Activated T-helper 2 cell treated with anti-CD3 and anti-CD28 coated beads, Interferon-gamma antibody, Interleukin-2, Interleukin-4, amounts not matched to agents 10 μg/mL and 5 μg/mL and 100 μg/mL, durations not matched to agents 14 hours and 24 hours and 36 hours (primary cell): ENCODE measurements at regions not wholly inside any gene's neighbourhood (a gene's known extent, or its start where the extent isn't known, plus 50 kb on each side); places are given as distances from the start of the nearest gene placed in this dataset.

Source experiments
- DNase-seq: peaks from one replicate; pipeline ENCODE4 v3.0.0; 2021; ENCODE audit warnings: low spot score
- H3K27ac Mint-ChIP-seq: one replicate; pipeline ENCODE4 v1.8.0; 2021; ENCODE audit warnings: mixed read lengths
- H3K27me3 Mint-ChIP-seq: one replicate; pipeline ENCODE4 v1.8.0; 2021; ENCODE audit warnings: low read depth, mixed read lengths
- H3K36me3 Mint-ChIP-seq: one replicate; pipeline ENCODE4 v1.8.0; 2021; ENCODE audit warnings: low read depth, mixed read lengths
- H3K4me1 Mint-ChIP-seq: one replicate; pipeline ENCODE4 v1.8.0; 2021; ENCODE audit warnings: low read depth, mixed read lengths
- H3K4me3 Mint-ChIP-seq: one replicate; pipeline ENCODE4 v1.8.0; 2021; ENCODE audit warnings: low read depth, mild to moderate bottlenecking, moderate library complexity, mixed read lengths
- H3K9me3 Mint-ChIP-seq: one replicate; pipeline ENCODE4 v1.8.0; 2021; ENCODE audit warnings: mixed read lengths
- intact Hi-C: fragments of 100-400 bp; cut with micrococcal nuclease; formaldehyde crosslinking; loops from one replicate; pipeline ENCODE4 v1.15.1; 2023

- no peaks in the 10 kb centered on the region for H3K4me1 Mint-ChIP-seq
- H3K9me3 Mint-ChIP-seq, result no peaks in the 10 kb centered on the region
- H3K4me3 Mint-ChIP-seq, result no peak overlapping the region
- peaks cover 21% of the 10 kb centered on the region for H3K27me3 Mint-ChIP-seq
- H3K27ac Mint-ChIP-seq, result no peak overlapping the region
- intact Hi-C loops, result no loop called here
- no peak for DNase-seq
- H3K36me3 Mint-ChIP-seq, result no peaks in the 10 kb centered on the region
These were observed 123.2 kb upstream of the RPS6KA2 start for GRCh38 chr6:166750108-166750793.

GRCh38 chr6:166749666-166750065 lies 122.6 kb upstream of the RPS6KA2 start:
- Mint-ChIP-seq H3K36me3 (no peaks in the 10 kb centered on the region), H3K4me1 (no peaks in the 10 kb centered on the region), H3K9me3 (no peaks in the 10 kb centered on the region), H3K4me3 (no peak overlapping the region), H3K27ac (no peak overlapping the region), H3K27me3 (peaks cover 21% of the 10 kb centered on the region)
- intact Hi-C loops, result no loop called here
- DNase-seq, result no peak

GRCh38 chr6:166747644-166748595 lies 120.9 kb upstream of the RPS6KA2 start:
- H3K9me3 Mint-ChIP-seq, result no peaks in the 10 kb centered on the region
- no peak for DNase-seq
- H3K27ac Mint-ChIP-seq, result no peak overlapping the region
- H3K36me3 Mint-ChIP-seq, result no peaks in the 10 kb centered on the region
- peaks cover 15% of the 10 kb centered on the region for H3K27me3 Mint-ChIP-seq
- no peak overlapping the region for H3K4me3 Mint-ChIP-seq
- H3K4me1 Mint-ChIP-seq, result no peaks in the 10 kb centered on the region
- intact Hi-C loops, result no loop called here

GRCh38 chr6:166745801-166746668 lies 119.0 kb upstream of the RPS6KA2 start:
- intact Hi-C loops, result no loop called here
- Mint-ChIP-seq H3K4me1 (no peaks in the 10 kb centered on the region), H3K27ac (no peak overlapping the region), H3K36me3 (no peaks in the 10 kb centered on the region), H3K9me3 (no peaks in the 10 kb centered on the region), H3K4me3 (no peak overlapping the region), H3K27me3 (peaks cover 7% of the 10 kb centered on the region)
- no peak for DNase-seq

- Mint-ChIP-seq H3K9me3 (no peaks in the 10 kb centered on the region), H3K4me3 (no peak overlapping the region), H3K4me1 (no peaks in the 10 kb centered on the region), H3K36me3 (no peaks in the 10 kb centered on the region), H3K27ac (no peak overlapping the region), H3K27me3 (no peaks in the 10 kb centered on the region)
- intact Hi-C loops, result no loop called here
- DNase-seq, result no peak
These were observed 117.4 kb upstream of the RPS6KA2 start for GRCh38 chr6:166744223-166745134.

GRCh38 chr6:166743406-166744222 lies 116.6 kb upstream of the RPS6KA2 start:
- no peak overlapping the region for H3K4me3 Mint-ChIP-seq
- no peaks in the 10 kb centered on the region for H3K9me3 Mint-ChIP-seq
- intact Hi-C loops, result no loop called here
- no peaks in the 10 kb centered on the region for H3K4me1 Mint-ChIP-seq
- no peak overlapping the region for H3K27ac Mint-ChIP-seq
- H3K36me3 Mint-ChIP-seq, result no peaks in the 10 kb centered on the region
- no peak for DNase-seq
- no peaks in the 10 kb centered on the region for H3K27me3 Mint-ChIP-seq

- H3K4me3 Mint-ChIP-seq, result no peak overlapping the region
- no peaks in the 10 kb centered on the region for H3K9me3 Mint-ChIP-seq
- intact Hi-C loops, result no loop called here
- H3K4me1 Mint-ChIP-seq, result no peaks in the 10 kb centered on the region
- no peaks in the 10 kb centered on the region for H3K27me3 Mint-ChIP-seq
- no peak for DNase-seq
- H3K36me3 Mint-ChIP-seq, result no peaks in the 10 kb centered on the region
- H3K27ac Mint-ChIP-seq, result no peak overlapping the region
These were observed 115.9 kb upstream of the RPS6KA2 start for GRCh38 chr6:166742981-166743380.

- no peaks in the 10 kb centered on the region for H3K36me3 Mint-ChIP-seq
- H3K27ac Mint-ChIP-seq, result no peak overlapping the region
- no peak for DNase-seq
- no peaks in the 10 kb centered on the region for H3K27me3 Mint-ChIP-seq
- intact Hi-C loops, result no loop called here
- no peaks in the 10 kb centered on the region for H3K4me1 Mint-ChIP-seq
- no peak overlapping the region for H3K4me3 Mint-ChIP-seq
- H3K9me3 Mint-ChIP-seq, result no peaks in the 10 kb centered on the region
These were observed 112.9 kb upstream of the RPS6KA2 start for GRCh38 chr6:166739976-166740318.

GRCh38 chr6:166739117-166739975 lies 112.3 kb upstream of the RPS6KA2 start:
- Mint-ChIP-seq H3K4me1 (no peaks in the 10 kb centered on the region), H3K27me3 (no peaks in the 10 kb centered on the region), H3K9me3 (no peaks in the 10 kb centered on the region), H3K4me3 (no peak overlapping the region), H3K27ac (no peak overlapping the region), H3K36me3 (no peaks in the 10 kb centered on the region)
- intact Hi-C loops, result no loop called here
- no peak for DNase-seq

- Mint-ChIP-seq H3K36me3 (no peaks in the 10 kb centered on the region), H3K9me3 (no peaks in the 10 kb centered on the region), H3K27me3 (no peaks in the 10 kb centered on the region), H3K4me3 (no peak overlapping the region), H3K27ac (no peak overlapping the region), H3K4me1 (no peaks in the 10 kb centered on the region)
- intact Hi-C loops, result no loop called here
- DNase-seq, result no peak
These were observed 111.5 kb upstream of the RPS6KA2 start for GRCh38 chr6:166738386-166739116.
